HepG2 (cell line): ENCODE measurements at regions not wholly inside any gene's neighbourhood (a gene's known extent, or its start where the extent isn't known, plus 50 kb on each side); places are given as distances from the start of the nearest gene placed in this dataset.

ENCODE experiments used
- ATAC-seq: fragments of 200-7000 bp; cut with Tn5 transposase; 3 replicates; pipeline ENCODE4 v1.9.1; 2020; ENCODE audit warnings: mild to moderate bottlenecking, moderate library complexity
- BruUV-seq: library from RNA; stranded (reverse); fragments of 400-500 nt; replicated peaks from 2 replicates; lab custom pipeline; 2021; lab: Mats Ljungman, UMichigan
- CTCF ChIA-PET: fragments of 300-600 bp; formaldehyde crosslinking; extraction: SDS; loops from one replicate; lab custom pipeline; 2021; ENCODE audit warnings: low total read pairs, inconsistent platforms, low intra/inter-chr PET ratio; lab: Yijun Ruan, JAX
- POLR2A ChIA-PET: fragments of 350-600 bp; sonication (Branson Sonifier 250); formaldehyde crosslinking; loops from one replicate; lab custom pipeline; 2020; ENCODE audit warnings: antibody characterized with exemption, inconsistent platforms; lab: Yijun Ruan, JAX
- DNase-seq: peaks from one replicate; pipeline ENCODE4 v3.0.0-alpha.2; 2015; ENCODE audit warnings: low spot score
- FAIRE-seq: peaks from 3 replicates; lab custom pipeline; 2011; peaks lifted over from hg19 to GRCh38; lab: Jason Lieb, UNC
- H2AFZ ChIP-seq: one replicate; pipeline ENCODE4 v1.6.1; 2011; ENCODE audit warnings: low read length, inconsistent platforms
- H3K27ac ChIP-seq: fragments of 300-600 bp; 3 replicates; pipeline ENCODE4 v1.8.0; 2011; ENCODE audit warnings: mixed run types, mild to moderate bottlenecking, mixed read lengths, low read length, inconsistent platforms; ENCODE audit not compliant: insufficient read depth; ENCODE audit errors: extremely low read length
- H3K27me3 ChIP-seq, 2 experiments: fragments of 200-600 bp in 1 of 2; 2 replicates in 1 of 2; 3 replicates in 1 of 2; pipeline versions ENCODE4 v1.6.0 to v1.8.0; 2011; ENCODE audit warnings: low read length in 2 of 2, mild to moderate bottlenecking in 2 of 2, moderate library complexity in 2 of 2, inconsistent platforms in 1 of 2; ENCODE audit not compliant: insufficient read depth in 2 of 2, control insufficient read depth in 1 of 2
- H3K36me3 ChIP-seq, 2 experiments: fragments of 200-600 bp in 1 of 2; replicated peaks in 1 of 2; 2 replicates in 1 of 2; 3 replicates in 1 of 2; pipeline versions ENCODE4 v1.5.1 to v1.8.0; 2011; ENCODE audit warnings: low read length in 2 of 2, inconsistent platforms in 1 of 2; ENCODE audit not compliant: insufficient read depth in 2 of 2, control insufficient read depth in 1 of 2
- H3K4me1 ChIP-seq: 2 replicates; pipeline ENCODE4 v1.5.1; 2012; ENCODE audit warnings: low read length, inconsistent platforms; ENCODE audit not compliant: insufficient read depth
- H3K4me2 ChIP-seq: 2 replicates; pipeline ENCODE4 v1.6.0; 2011; ENCODE audit warnings: low read depth, low read length, inconsistent platforms
- H3K4me3 ChIP-seq, 3 experiments: fragments of 200-600 bp in 1 of 3; sonication (generic), shearing (Covaris generic) in 1 of 3; replicated peaks in 1 of 3; 2 replicates each; pipeline ENCODE4 v1.5.1; 2011 to 2016; ENCODE audit warnings: low read length in 3 of 3, inconsistent platforms in 2 of 3, low read depth in 2 of 3, mild to moderate bottlenecking in 2 of 3, control low read depth in 1 of 3, mixed read lengths in 1 of 3; ENCODE audit not compliant: insufficient read depth in 1 of 3
- H3K79me2 ChIP-seq: one replicate; pipeline ENCODE4 v1.6.1; 2011; ENCODE audit warnings: low read length, inconsistent platforms; ENCODE audit not compliant: insufficient read depth
- H3K9ac ChIP-seq: 2 replicates; pipeline ENCODE4 v1.6.0; 2011; ENCODE audit warnings: mild to moderate bottlenecking, low read depth, low read length, inconsistent platforms; ENCODE audit not compliant: insufficient read depth
- H3K9me3 ChIP-seq: 2 replicates; pipeline ENCODE4 v1.5.1; 2012; ENCODE audit warnings: mild to moderate bottlenecking, low read length
- H4K20me1 ChIP-seq: 2 replicates; pipeline ENCODE4 v1.6.0; 2011; ENCODE audit warnings: inconsistent platforms, mild to moderate bottlenecking, low read length, moderate library complexity; ENCODE audit not compliant: insufficient read depth
- CEBPB ChIP-seq: IDR thresholded peaks from 2 replicates; pipeline ENCODE4 v1.6.1; 2011; ENCODE audit warnings: low read depth, low read length, improper control_type of control experiment, borderline replicate concordance
- SP140L ChIP-seq: sonication (generic); formaldehyde crosslinking; IDR thresholded peaks from 2 replicates; pipeline ENCODE4 v1.4.0; 2020; ENCODE audit warnings: missing genetic modification reagents, borderline replicate concordance
- ZNF704 ChIP-seq: sonication (generic); formaldehyde crosslinking; IDR thresholded peaks from 2 replicates; pipeline ENCODE4 v1.8.1; 2023; ENCODE audit warnings: mild to moderate bottlenecking, inconsistent platforms, moderate library complexity, missing genetic modification reagents, borderline replicate concordance
- WGBS: methylation state at CpG from one replicate; pipeline ENCODE4 v1.1.6; 2017; ENCODE audit warnings: low lambda C conversion rate; 5-methylcytosine and 5-hydroxymethylcytosine counted together
- in situ Hi-C: cut with HindIII; loops from 2 replicates; pipeline ENCODE4 v1.10.0; 2017; ENCODE audit warnings: low pct_unique_long_range_greater_than_20kb; ENCODE audit not compliant: extremely low pct_ligation_motif_present
- intact Hi-C: fragments of 100-400 bp; cut with micrococcal nuclease; formaldehyde crosslinking; loops from one replicate; pipeline ENCODE4 v1.10.0; 2022; ENCODE audit not compliant: unreplicated experiment

GRCh38 chrX:5802391-5802790 is 426.3 kb downstream of the NLGN4X start:
- Histone ChIP-seq H3K9ac (no peak overlapping the region), H3K79me2 (no peaks in the 10 kb centered on the region)

GRCh38 chrX:5791721-5792120 is 436.9 kb downstream of the NLGN4X start:
- Histone ChIP-seq H3K79me2 (no peaks in the 10 kb centered on the region), H4K20me1 (no peaks in the 10 kb centered on the region), H2AFZ (no peak overlapping the region), H3K9me3 (peaks cover 13% of the 10 kb centered on the region), H3K4me1 (no peaks in the 10 kb centered on the region), H3K27ac (no peak overlapping the region), H3K4me3 (no peak overlapping the region), H3K4me2 (no peak overlapping the region), H3K27me3 (no peaks in the 10 kb centered on the region), H3K9ac (no peak overlapping the region), H3K36me3 (no peaks in the 10 kb centered on the region)
- ATAC-seq, result no peak
- WGBS, result 22% methylated on average over 4 of the region's 4 CpGs
- intact Hi-C loops, result no loop called here
- FAIRE-seq, result no peak
- in situ Hi-C loops, result no loop called here
- DNase-seq, result no peak
- POLR2A ChIA-PET, result no interaction called here
- TF ChIP-seq SP140L (CRISPR knock-in tag) (no peak), CEBPB (peak; percentile 58; the same call in 1 of the 2 replicates)
- CTCF ChIA-PET, result no interaction called here
- BruUV-seq, result no TSS peak

More at GRCh38 chrX:5802391-5802790, 426.3 kb downstream of the NLGN4X start:
- POLR2A ChIA-PET, result no interaction called here
- intact Hi-C loops, result no loop called here
- no peaks in the 10 kb centered on the region for H3K4me1 ChIP-seq
- no peak overlapping the region for H3K4me3 ChIP-seq
- CTCF ChIA-PET, result no interaction called here
- FAIRE-seq, result no peak
- no peak overlapping the region for H2AFZ ChIP-seq
- H3K4me2 ChIP-seq, result no peak overlapping the region
- WGBS, result 0% methylated on average over 1 of the region's 1 CpG
- H3K9me3 ChIP-seq, result peaks cover 26% of the 10 kb centered on the region
- no peak for DNase-seq
- in situ Hi-C loops, result no loop called here
- H3K36me3 ChIP-seq, result no peaks in the 10 kb centered on the region
- no peak for ATAC-seq
- no peak overlapping the region for H3K27ac ChIP-seq
- no peaks in the 10 kb centered on the region for H3K27me3 ChIP-seq
- no peak for TF ChIP-seq ZNF704 (CRISPR knock-in tag)
- H4K20me1 ChIP-seq, result no peaks in the 10 kb centered on the region
- no TSS peak for BruUV-seq
